ELF-1 (cell line): ENCODE measurements at regions not wholly inside any gene's neighbourhood (a gene's known extent, or its start where the extent isn't known, plus 50 kb on each side); places are given as distances from the start of the nearest gene placed in this dataset.
"Not testable (repeated sequence)": the region's sequence is repeated elsewhere in the genome, so short reads cannot be mapped to it uniquely, and the experiment has no call there.

Experiments
- DNase-seq: peaks from one replicate; pipeline ENCODE4 v3.0.0-alpha.2; 2016; ENCODE audit warnings: low read depth, low spot score

GRCh38 chr2:215832791-215833190 lies 180.6 kb downstream of the MREG start:
- DNase-seq, result no peak

DNA sequence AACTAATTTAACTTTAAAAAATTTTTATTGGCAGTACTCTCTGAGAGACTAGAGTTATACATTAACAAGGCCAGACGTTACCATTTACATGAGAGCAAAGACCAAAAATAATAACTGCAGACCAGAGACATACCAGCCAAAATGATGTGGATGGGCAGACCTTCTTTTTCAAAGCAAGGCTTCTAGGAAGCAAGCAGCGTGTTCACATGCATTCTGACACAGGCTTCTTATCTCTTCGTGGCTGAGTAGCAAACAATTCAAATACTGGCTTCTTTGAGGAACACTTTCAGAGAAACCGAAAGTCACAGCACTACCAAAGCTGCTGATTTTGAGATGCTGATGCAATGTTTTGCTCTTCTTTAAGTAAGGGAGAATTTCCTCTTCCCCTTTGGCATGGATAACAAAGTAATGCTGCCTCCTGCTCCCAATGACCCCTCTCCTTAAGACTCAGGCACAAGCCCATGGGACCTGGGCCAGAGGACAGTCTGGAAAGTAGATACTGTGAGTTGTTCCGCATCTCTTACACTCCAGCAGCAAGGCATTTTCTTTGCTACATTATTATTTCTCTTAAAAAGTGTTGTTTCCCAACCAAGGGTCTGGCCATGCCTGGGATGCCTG lies 181.9 kb downstream of the MREG start:
- DNase-seq, result no peak

DNA sequence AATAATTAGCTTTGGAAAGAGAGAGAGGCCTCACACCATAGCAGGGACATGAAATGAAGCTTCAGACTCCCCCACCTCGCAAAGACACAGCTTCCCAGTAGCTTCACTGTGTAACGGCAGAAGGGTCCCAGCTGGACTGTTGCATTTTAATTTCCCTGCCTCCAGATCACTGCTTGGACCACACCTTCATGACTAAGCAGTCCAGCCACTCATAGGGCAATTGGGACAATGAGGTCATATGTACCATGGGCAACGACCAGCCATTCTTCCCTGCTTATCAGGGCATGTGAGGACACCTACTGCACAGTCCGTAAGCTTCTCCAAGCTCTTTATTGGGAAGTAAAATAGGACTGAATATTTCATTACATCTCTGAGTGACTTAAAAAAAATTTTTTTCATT lies 183.0 kb downstream of the MREG start:
- DNase-seq, result no peak

GRCh38 chr2:215829261-215829660 lies 184.1 kb downstream of the MREG start:
- DNase-seq, result no peak

DNA sequence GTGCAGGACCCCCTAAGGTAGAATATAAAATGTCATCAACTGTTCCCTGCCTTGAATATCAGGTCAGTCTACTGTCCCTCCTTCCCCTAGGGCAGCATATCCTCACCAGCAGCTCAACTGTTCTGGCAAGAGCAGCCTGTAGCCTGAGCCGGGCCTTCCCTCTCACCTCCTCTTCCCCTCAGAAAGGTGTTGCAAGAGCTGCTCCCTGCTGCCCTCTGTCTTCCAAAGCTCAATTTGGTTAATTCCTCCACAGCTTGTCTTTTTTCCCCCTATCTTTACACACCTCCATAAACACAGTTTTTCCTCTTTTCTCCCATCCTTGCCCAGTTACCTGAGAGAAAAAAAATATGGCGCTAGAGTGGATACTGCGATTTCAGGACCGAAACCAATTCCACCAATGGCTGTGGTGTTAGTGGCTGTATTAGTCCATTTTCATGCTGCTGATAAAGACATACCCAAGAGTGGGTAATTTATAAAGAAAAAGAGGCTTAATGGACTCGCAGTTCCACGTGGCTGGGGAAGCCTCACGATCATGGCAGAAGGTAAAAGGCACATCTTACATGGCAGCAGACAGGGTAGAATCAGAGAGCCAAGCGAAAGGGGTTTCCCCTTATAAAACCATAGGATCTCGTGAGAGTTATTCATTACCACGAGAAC lies 184.7 kb downstream of the MREG start:
- DNase-seq, result peak; percentile 87

GRCh38 chr2:215826838-215827441 lies 186.4 kb downstream of the MREG start:
- DNase-seq, result no peak

DNA sequence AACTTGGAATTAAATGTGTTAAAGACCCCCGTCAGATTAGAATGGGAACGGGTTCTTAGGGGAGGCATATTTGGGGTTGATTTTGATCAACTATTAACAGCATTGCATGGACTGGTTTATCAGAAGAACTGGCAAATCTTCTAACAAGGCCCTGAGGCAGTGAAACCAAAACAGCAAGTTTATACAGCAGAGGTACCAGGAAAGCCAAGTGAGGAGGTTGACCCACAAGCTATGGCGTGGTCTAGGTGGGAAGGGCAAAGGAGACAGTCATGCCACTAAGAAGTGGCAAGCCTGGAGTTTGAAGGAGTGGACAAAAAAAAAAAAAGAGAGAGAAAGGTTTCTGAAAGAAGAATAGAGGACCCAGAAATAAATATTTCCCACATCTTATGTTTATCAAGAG lies 187.0 kb downstream of the MREG start:
- DNase-seq, result no peak

DNA sequence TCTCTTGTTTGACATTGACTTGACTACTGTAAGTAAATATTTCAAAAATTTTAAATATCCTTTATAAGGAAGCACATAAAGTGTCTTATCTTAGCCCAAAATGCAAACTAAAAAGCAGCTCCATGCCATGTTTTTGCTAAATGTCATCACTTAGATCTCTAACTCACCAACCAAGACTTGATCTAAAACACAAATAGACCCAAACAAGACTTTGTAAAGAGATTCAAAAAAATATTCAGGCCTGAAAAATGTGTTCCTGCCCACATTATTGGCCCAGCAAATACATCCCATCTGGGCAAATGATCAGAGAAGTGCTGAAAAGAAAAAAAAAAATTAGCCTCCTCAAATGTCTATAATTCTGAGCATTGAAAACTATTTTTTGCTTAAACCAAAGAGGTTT lies 187.6 kb downstream of the MREG start:
- DNase-seq, result no peak

DNA sequence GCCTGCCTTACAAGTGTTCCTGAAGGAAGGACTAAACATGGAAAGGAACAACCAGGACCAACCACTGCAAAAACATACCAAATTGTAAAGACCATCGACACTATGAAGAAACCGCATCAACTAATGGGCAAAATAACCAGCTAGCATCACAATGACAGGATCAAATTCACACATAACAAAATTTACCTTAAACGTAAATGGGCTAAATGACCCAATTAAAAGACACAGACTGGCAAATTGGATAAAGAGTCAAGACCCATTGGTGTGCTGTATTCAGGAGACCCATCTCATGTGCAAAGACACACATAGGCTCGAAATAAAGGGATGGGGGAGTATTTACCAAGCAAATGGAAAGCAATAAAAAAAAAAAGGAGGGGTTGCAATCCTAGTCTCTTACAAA lies 192.1 kb downstream of the MREG start:
- DNase-seq, result not testable (repeated sequence)

GRCh38 chr2:215819713-215820112 lies 193.6 kb downstream of the MREG start:
- DNase-seq, result not testable (repeated sequence)

DNA sequence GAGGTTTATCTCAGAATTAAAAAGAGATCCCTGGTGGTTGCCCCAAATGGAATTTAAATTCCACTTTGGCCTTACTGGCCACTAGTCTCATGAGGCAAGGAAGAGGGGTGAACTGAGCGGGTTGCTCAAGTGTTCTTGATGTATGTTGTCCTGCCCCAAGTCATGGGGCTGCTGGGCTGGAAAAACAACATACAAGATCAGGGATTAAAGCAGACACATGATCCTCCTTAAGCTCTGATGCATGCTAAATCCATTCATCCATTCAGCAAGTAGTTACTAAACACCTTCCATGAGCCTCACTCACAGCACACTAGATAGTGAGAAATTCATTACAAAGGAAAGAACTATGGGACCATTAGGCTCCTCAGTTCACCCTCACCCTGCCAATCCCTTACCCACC lies 196.3 kb downstream of the MREG start:
- no peak for DNase-seq

- DNase-seq, result no peak
Observed at GRCh38 chr2:215816424-215816823, 196.9 kb downstream of the MREG start.

DNA sequence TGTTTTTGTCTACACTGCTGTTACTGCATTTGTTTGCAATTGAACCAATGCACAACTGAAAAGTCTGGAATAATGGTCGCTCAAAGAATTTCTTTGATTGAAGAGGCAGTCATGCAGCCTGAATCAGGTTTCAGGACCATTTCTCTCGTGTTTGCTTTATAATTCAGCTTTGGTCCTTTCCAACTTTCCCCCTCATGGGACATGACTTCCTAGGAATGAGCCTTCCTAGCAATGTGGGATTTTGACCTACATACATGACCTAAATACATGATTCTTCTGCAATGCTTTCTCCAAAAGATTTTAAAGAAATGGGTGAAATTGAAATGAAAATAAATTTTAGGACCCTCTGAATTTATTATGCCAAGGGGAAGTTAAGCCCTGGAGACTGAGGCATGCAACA lies 197.4 kb downstream of the MREG start:
- DNase-seq, result no peak

GRCh38 chr2:215812966-215813365 lies 200.4 kb downstream of the MREG start:
- DNase-seq, result no peak

DNA sequence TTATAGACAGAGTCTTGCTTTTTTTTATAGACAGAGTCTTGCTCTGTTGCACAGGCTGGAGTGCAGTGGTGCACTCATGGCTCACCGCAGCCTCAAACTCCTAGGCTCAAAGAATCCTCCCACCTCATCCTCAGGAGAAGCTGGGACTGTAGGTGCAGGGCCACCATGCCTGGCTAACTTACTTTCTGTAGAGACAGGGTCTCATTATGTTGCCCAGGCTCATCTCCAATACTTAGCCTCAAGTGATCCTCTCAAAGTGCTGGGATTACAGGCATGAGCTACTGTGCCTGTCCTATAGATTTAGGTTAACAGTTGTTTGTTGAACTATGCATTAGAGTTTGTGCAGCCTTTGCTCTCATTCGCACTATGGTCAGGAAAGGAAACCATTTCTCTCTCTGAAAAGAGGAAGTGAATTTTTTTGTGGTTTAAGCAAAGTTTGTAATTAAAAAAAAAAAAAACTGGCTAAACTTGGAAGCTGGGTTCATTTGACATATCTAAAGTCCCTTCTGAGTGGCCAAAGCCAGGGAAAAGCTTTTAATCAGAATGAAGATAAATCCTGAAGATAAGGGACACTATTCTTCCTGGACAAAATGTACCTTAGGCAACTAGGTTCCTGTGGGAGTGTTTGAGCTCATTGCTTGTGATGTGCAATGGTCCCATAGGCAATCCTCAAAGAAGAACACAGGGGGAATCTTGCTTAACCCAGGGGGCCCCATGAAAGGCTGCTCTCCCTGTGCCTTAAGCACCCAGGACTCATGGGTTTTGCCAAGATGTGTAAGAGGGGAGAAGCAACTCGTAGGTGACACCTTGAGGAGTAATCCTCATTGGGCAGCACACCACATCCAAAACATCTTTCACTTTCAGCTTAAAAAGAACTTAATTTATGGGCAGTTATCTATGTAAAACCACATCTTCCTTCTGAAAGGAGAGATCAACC lies 201.7 kb downstream of the MREG start:
- DNase-seq, result no peak

- DNase-seq, result no peak
Observed at GRCh38 chr2:215811003-215811402, 202.3 kb downstream of the MREG start.

GRCh38 chr2:215808996-215809395 lies 204.4 kb downstream of the MREG start:
- DNase-seq, result no peak

DNA sequence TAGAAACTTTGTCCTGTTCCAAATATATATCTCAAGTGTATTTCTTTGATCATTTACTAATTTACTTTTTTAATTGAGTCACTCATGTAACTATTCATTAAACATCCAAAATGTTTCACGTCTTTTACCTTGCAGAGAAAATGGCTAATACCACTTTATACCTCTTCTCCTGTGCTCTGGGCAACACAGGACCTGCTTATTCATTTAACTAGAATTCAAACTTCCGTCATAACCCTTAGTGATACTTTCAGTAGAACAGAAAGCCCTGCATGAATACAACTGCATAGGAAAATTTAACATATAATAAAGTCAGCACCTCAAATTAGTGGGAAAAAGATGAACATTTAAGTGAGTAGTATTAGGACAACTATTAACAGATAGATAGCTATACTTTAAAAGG lies 205.2 kb downstream of the MREG start:
- no peak for DNase-seq

DNA sequence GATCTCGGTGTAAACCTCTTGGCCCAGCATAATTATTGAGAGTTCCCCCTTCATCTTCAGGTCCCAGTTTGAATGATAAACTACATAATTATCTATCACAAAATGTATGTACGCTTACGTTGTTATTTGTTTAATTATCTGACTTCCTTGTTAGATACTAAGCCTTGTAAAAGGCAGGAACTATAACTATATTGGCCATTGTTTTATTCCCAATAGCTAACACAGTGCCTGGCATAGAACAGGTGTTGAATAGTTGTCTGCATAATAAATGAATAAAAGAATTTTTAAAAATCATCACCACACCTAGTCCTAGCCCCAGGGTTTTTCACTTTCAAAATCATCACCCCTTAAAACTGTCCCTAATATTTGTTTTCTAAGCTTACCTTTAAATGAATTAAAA lies 207.9 kb downstream of the MREG start:
- no peak for DNase-seq

GRCh38 chr2:215803150-215803549 lies 210.2 kb downstream of the MREG start:
- DNase-seq, result no peak

DNA sequence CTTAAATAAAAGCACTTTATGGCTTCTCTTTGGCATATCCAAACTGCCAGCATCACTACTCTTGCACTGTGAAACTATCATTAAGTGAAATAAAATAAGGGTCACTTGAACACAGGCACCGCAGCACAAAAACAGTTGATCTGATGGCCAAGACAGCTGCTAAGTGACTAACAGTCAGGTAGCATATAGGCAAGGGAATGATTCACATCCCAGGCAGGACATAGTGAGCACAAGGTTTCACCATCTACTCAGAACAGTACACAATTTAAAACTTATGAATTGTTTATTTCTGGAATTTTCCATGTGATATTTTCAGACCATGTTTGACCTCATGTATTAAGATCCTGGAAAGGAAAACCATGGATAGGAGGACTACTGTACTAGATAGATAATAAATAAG lies 214.2 kb downstream of the MREG start:
- no peak for DNase-seq

- DNase-seq, result no peak
Observed at GRCh38 chr2:215797676-215798075, 215.7 kb downstream of the MREG start.
